HepG2 (cell line): ENCODE measurements at regions not wholly inside any gene's neighbourhood (a gene's known extent, or its start where the extent isn't known, plus 50 kb on each side); places are given as distances from the start of the nearest gene placed in this dataset.

Source experiments
- ATAC-seq: fragments of 200-7000 bp; cut with Tn5 transposase; 3 replicates; pipeline ENCODE4 v1.9.1; 2020; ENCODE audit warnings: mild to moderate bottlenecking, moderate library complexity
- BruUV-seq: library from RNA; stranded (reverse); fragments of 400-500 nt; replicated peaks from 2 replicates; lab custom pipeline; 2021; lab: Mats Ljungman, UMichigan
- CTCF ChIA-PET: fragments of 300-600 bp; formaldehyde crosslinking; extraction: SDS; loops from one replicate; lab custom pipeline; 2021; ENCODE audit warnings: low total read pairs, inconsistent platforms, low intra/inter-chr PET ratio; lab: Yijun Ruan, JAX
- POLR2A ChIA-PET: fragments of 350-600 bp; sonication (Branson Sonifier 250); formaldehyde crosslinking; loops from one replicate; lab custom pipeline; 2020; ENCODE audit warnings: antibody characterized with exemption, inconsistent platforms; lab: Yijun Ruan, JAX
- DNase-seq: peaks from one replicate; pipeline ENCODE4 v3.0.0-alpha.2; 2015; ENCODE audit warnings: low spot score
- FAIRE-seq: peaks from 3 replicates; lab custom pipeline; 2011; peaks lifted over from hg19 to GRCh38; lab: Jason Lieb, UNC
- H2AFZ ChIP-seq: one replicate; pipeline ENCODE4 v1.6.1; 2011; ENCODE audit warnings: low read length, inconsistent platforms
- H3K27ac ChIP-seq: fragments of 300-600 bp; 3 replicates; pipeline ENCODE4 v1.8.0; 2011; ENCODE audit warnings: mixed run types, mild to moderate bottlenecking, mixed read lengths, low read length, inconsistent platforms; ENCODE audit not compliant: insufficient read depth; ENCODE audit errors: extremely low read length
- H3K27me3 ChIP-seq, 2 experiments: fragments of 200-600 bp in 1 of 2; 2 replicates in 1 of 2; 3 replicates in 1 of 2; pipeline versions ENCODE4 v1.6.0 to v1.8.0; 2011; ENCODE audit warnings: low read length in 2 of 2, mild to moderate bottlenecking in 2 of 2, moderate library complexity in 2 of 2, inconsistent platforms in 1 of 2; ENCODE audit not compliant: insufficient read depth in 2 of 2, control insufficient read depth in 1 of 2
- H3K36me3 ChIP-seq, 2 experiments: fragments of 200-600 bp in 1 of 2; replicated peaks in 1 of 2; 2 replicates in 1 of 2; 3 replicates in 1 of 2; pipeline versions ENCODE4 v1.5.1 to v1.8.0; 2011; ENCODE audit warnings: low read length in 2 of 2, inconsistent platforms in 1 of 2; ENCODE audit not compliant: insufficient read depth in 2 of 2, control insufficient read depth in 1 of 2
- H3K4me1 ChIP-seq: 2 replicates; pipeline ENCODE4 v1.5.1; 2012; ENCODE audit warnings: low read length, inconsistent platforms; ENCODE audit not compliant: insufficient read depth
- H3K4me2 ChIP-seq: 2 replicates; pipeline ENCODE4 v1.6.0; 2011; ENCODE audit warnings: low read depth, low read length, inconsistent platforms
- H3K4me3 ChIP-seq, 3 experiments: fragments of 200-600 bp in 1 of 3; sonication (generic), shearing (Covaris generic) in 1 of 3; replicated peaks in 1 of 3; 2 replicates each; pipeline ENCODE4 v1.5.1; 2011 to 2016; ENCODE audit warnings: low read length in 3 of 3, inconsistent platforms in 2 of 3, low read depth in 2 of 3, mild to moderate bottlenecking in 2 of 3, control low read depth in 1 of 3, mixed read lengths in 1 of 3; ENCODE audit not compliant: insufficient read depth in 1 of 3
- H3K79me2 ChIP-seq: one replicate; pipeline ENCODE4 v1.6.1; 2011; ENCODE audit warnings: low read length, inconsistent platforms; ENCODE audit not compliant: insufficient read depth
- H3K9ac ChIP-seq: 2 replicates; pipeline ENCODE4 v1.6.0; 2011; ENCODE audit warnings: mild to moderate bottlenecking, low read depth, low read length, inconsistent platforms; ENCODE audit not compliant: insufficient read depth
- H3K9me3 ChIP-seq: 2 replicates; pipeline ENCODE4 v1.5.1; 2012; ENCODE audit warnings: mild to moderate bottlenecking, low read length
- H4K20me1 ChIP-seq: 2 replicates; pipeline ENCODE4 v1.6.0; 2011; ENCODE audit warnings: inconsistent platforms, mild to moderate bottlenecking, low read length, moderate library complexity; ENCODE audit not compliant: insufficient read depth
- CEBPB ChIP-seq: IDR thresholded peaks from 2 replicates; pipeline ENCODE4 v1.6.1; 2011; ENCODE audit warnings: low read depth, low read length, improper control_type of control experiment, borderline replicate concordance
- NR2F2 ChIP-seq: IDR thresholded peaks from 2 replicates; pipeline ENCODE4 v1.6.1; 2012; ENCODE audit warnings: low read depth, inconsistent platforms, borderline replicate concordance
- TBX3 ChIP-seq: fragments of 450-650 bp; IDR thresholded peaks from 2 replicates; pipeline ENCODE4 v1.6.1; 2017; ENCODE audit warnings: antibody characterized with exemption, mild to moderate bottlenecking, inconsistent platforms, borderline replicate concordance
- TRIM22 ChIP-seq: fragments of 450-650 bp; IDR thresholded peaks from 2 replicates; pipeline ENCODE4 v1.6.1; 2017
- ZNF256 ChIP-seq: sonication (generic); formaldehyde crosslinking; conservative IDR thresholded peaks from 2 replicates; pipeline ENCODE4 v1.4.0; 2020; ENCODE audit warnings: missing genetic modification reagents
- ZNF263 ChIP-seq: sonication (generic); formaldehyde crosslinking; IDR thresholded peaks from 2 replicates; pipeline ENCODE4 v1.4.0; 2020; ENCODE audit warnings: missing genetic modification reagents
- ZNF547 ChIP-seq: sonication (generic); formaldehyde crosslinking; IDR thresholded peaks from 2 replicates; pipeline ENCODE4 v1.5.1; 2020; ENCODE audit warnings: mild to moderate bottlenecking, missing genetic modification reagents
- whole genome bisulfite sequencing: methylation state at CpG from one replicate; pipeline ENCODE4 v1.1.6; 2017; ENCODE audit warnings: low lambda C conversion rate; 5-methylcytosine and 5-hydroxymethylcytosine counted together
- in situ Hi-C: cut with HindIII; loops from 2 replicates; pipeline ENCODE4 v1.10.0; 2017; ENCODE audit warnings: low pct_unique_long_range_greater_than_20kb; ENCODE audit not compliant: extremely low pct_ligation_motif_present
- intact Hi-C: fragments of 100-400 bp; cut with micrococcal nuclease; formaldehyde crosslinking; loops from one replicate; pipeline ENCODE4 v1.10.0; 2022; ENCODE audit not compliant: unreplicated experiment
- TF ChIP-seq, protein P1 (sequence below): sonication (generic); formaldehyde crosslinking; IDR thresholded peaks from 2 replicates; pipeline ENCODE4 v1.4.0; 2020; ENCODE audit warnings: missing genetic modification reagents

DNA sequence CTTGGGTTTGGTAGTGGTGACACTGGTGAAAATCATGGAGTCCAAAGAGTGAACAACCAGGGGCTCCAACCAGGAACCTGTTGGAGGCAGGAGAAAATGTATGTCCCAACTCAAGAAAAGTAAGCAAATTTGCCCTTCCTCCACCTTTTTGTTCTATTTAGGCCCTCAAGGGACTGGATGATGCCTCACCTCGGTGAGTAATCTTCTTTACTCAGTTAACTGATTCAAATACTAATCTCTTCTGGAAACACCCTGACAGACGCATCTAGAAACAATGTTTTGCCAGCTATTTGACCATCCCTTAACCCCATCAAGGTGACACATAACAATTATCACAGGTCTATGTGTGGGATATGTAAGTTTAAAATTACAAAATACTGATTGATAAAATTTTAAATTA lies 272.4 kb upstream of the FOXG1 start:
- ATAC-seq (no peak), FAIRE-seq (no peak), DNase-seq (no peak)
- Histone ChIP-seq H3K9ac (no peak overlapping the region), H3K27me3 (no peaks in the 10 kb centered on the region), H2AFZ (no peak overlapping the region), H3K79me2 (no peaks in the 10 kb centered on the region), H3K4me2 (no peak overlapping the region), H4K20me1 (no peaks in the 10 kb centered on the region), H3K9me3 (peaks cover 98% of the 10 kb centered on the region), H3K4me1 (no peaks in the 10 kb centered on the region), H3K27ac (no peak overlapping the region), H3K4me3 (no peak overlapping the region), H3K36me3 (no peaks in the 10 kb centered on the region)
- intact Hi-C loops = no loop called here
- ChIA-PET CTCF (no interaction called here), POLR2A (no interaction called here)
- in situ Hi-C loops = no loop called here
- no peak for TF ChIP-seq TBX3
- no peak for TF ChIP-seq ZNF547 (CRISPR knock-in tag)
- no peak for TF ChIP-seq TRIM22
- TF ChIP-seq ZNF256 (CRISPR knock-in tag) = no peak
- no peak for TF ChIP-seq ZNF263 (CRISPR knock-in tag)
- TF ChIP-seq, protein P1, sequence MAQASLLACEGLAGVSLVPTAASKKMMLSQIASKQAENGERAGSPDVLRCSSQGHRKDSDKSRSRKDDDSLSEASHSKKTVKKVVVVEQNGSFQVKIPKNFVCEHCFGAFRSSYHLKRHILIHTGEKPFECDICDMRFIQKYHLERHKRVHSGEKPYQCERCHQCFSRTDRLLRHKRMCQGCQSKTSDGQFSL (CRISPR knock-in tag) = no peak
- no TSS peak for BruUV-seq
- WGBS = 2% methylated on average over 2 of the region's 2 CpGs

- ChIA-PET POLR2A (no interaction called here), CTCF (no interaction called here)
- no peak overlapping the region for H3K4me3 ChIP-seq
- H4K20me1 ChIP-seq = no peaks in the 10 kb centered on the region
- peaks cover 94% of the 10 kb centered on the region for H3K9me3 ChIP-seq
- H3K36me3 ChIP-seq = no peaks in the 10 kb centered on the region
- no peaks in the 10 kb centered on the region for H3K27me3 ChIP-seq
- intact Hi-C loops = no loop called here
- no peak overlapping the region for H3K4me2 ChIP-seq
- BruUV-seq = no TSS peak
- no peak overlapping the region for H2AFZ ChIP-seq
- no peak for FAIRE-seq
- DNase-seq = no peak
- no peaks in the 10 kb centered on the region for H3K79me2 ChIP-seq
- in situ Hi-C loops = no loop called here
- 40% methylated on average over 2 of the region's 2 CpGs for WGBS
- ATAC-seq = no peak
- no peaks in the 10 kb centered on the region for H3K4me1 ChIP-seq
- no peak overlapping the region for H3K27ac ChIP-seq
- H3K9ac ChIP-seq = no peak overlapping the region
- TF ChIP-seq NR2F2 (no peak), CEBPB (peak; percentile 30; the same call in 1 of the 2 replicates)
Measured at GRCh38 chr14:28496364-28496763, 270.2 kb upstream of the FOXG1 start.
